WERI-Rb-1 (cell line): ENCODE measurements at regions not wholly inside any gene's neighbourhood (a gene's known extent, or its start where the extent isn't known, plus 50 kb on each side); places are given as distances from the start of the nearest gene placed in this dataset.
"Not testable (repeated sequence)": the region's sequence is repeated elsewhere in the genome, so short reads cannot be mapped to it uniquely, and the experiment has no call there.

Source experiments
- DNase-seq: peaks from one replicate; pipeline ENCODE4 v3.0.0-alpha.2; 2020
- H3K27ac ChIP-seq: fragments of 250-450 bp; sonication (Bioruptor Pico); 2 replicates; pipeline ENCODE4 v1.5.1; 2020; ENCODE audit warnings: mild to moderate bottlenecking, moderate library complexity
- H3K27me3 ChIP-seq: fragments of 250-450 bp; sonication (Bioruptor Pico); 2 replicates; pipeline ENCODE4 v1.5.1; 2021; ENCODE audit warnings: mild to moderate bottlenecking, low read depth, moderate library complexity; ENCODE audit not compliant: insufficient read depth, severe bottlenecking
- H3K36me3 ChIP-seq: fragments of 250-450 bp; sonication (Bioruptor Pico); 2 replicates; pipeline ENCODE4 v1.5.1; 2020; ENCODE audit warnings: mild to moderate bottlenecking, moderate library complexity
- H3K4me3 ChIP-seq: 2 replicates; pipeline ENCODE4 v1.5.1; 2011; ENCODE audit warnings: low read depth, mild to moderate bottlenecking, control low read depth, low read length
- H3K9me3 ChIP-seq: fragments of 250-450 bp; sonication (Bioruptor Pico); 2 replicates; pipeline ENCODE4 v1.5.1; 2021; ENCODE audit warnings: mild to moderate bottlenecking, moderate library complexity; ENCODE audit not compliant: severe bottlenecking
- TF ChIP-seq, protein P1 (sequence below): IDR thresholded peaks from 2 replicates; pipeline ENCODE4 v1.5.1; 2011; ENCODE audit warnings: low read depth, mild to moderate bottlenecking, control low read depth, inconsistent platforms, low read length

GRCh38 chr6:58003417-58004167 lies 686.2 kb downstream of the PRIM2 start:
- not testable (repeated sequence) for H3K36me3 ChIP-seq, H3K27ac ChIP-seq, H3K9me3 ChIP-seq, H3K4me3 ChIP-seq
- TF ChIP-seq, protein P1, sequence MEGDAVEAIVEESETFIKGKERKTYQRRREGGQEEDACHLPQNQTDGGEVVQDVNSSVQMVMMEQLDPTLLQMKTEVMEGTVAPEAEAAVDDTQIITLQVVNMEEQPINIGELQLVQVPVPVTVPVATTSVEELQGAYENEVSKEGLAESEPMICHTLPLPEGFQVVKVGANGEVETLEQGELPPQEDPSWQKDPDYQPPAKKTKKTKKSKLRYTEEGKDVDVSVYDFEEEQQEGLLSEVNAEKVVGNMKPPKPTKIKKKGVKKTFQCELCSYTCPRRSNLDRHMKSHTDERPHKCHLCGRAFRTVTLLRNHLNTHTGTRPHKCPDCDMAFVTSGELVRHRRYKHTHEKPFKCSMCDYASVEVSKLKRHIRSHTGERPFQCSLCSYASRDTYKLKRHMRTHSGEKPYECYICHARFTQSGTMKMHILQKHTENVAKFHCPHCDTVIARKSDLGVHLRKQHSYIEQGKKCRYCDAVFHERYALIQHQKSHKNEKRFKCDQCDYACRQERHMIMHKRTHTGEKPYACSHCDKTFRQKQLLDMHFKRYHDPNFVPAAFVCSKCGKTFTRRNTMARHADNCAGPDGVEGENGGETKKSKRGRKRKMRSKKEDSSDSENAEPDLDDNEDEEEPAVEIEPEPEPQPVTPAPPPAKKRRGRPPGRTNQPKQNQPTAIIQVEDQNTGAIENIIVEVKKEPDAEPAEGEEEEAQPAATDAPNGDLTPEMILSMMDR = peak; percentile 78
- H3K27me3 ChIP-seq = peaks cover 20% of the 10 kb centered on the region
- DNase-seq = peak; percentile 29

GRCh38 chr6:58007334-58008000 lies 690.0 kb downstream of the PRIM2 start:
- not testable (repeated sequence) for H3K4me3 ChIP-seq, DNase-seq, H3K27me3 ChIP-seq, H3K27ac ChIP-seq, H3K9me3 ChIP-seq, H3K36me3 ChIP-seq

DNA sequence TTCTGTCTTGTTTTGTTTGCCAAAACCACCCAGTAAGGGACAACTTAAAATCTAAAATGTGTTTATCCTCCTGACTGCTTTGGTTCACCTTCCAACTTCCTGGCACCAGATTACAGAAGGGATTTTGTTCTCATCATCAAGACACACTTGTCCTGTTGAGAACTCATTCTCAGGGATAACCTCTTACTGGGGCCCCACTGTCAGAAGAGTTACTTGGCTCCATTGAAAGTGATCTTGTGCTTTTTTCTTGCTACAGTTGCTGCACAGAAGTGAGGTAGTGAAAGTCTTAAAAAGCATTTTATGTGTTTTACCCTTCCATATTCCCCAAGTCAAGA lies 690.5 kb downstream of the PRIM2 start:
- H3K27me3 ChIP-seq, H3K4me3 ChIP-seq, H3K9me3 ChIP-seq, H3K27ac ChIP-seq, DNase-seq, H3K36me3 ChIP-seq: not testable (repeated sequence)

DNA sequence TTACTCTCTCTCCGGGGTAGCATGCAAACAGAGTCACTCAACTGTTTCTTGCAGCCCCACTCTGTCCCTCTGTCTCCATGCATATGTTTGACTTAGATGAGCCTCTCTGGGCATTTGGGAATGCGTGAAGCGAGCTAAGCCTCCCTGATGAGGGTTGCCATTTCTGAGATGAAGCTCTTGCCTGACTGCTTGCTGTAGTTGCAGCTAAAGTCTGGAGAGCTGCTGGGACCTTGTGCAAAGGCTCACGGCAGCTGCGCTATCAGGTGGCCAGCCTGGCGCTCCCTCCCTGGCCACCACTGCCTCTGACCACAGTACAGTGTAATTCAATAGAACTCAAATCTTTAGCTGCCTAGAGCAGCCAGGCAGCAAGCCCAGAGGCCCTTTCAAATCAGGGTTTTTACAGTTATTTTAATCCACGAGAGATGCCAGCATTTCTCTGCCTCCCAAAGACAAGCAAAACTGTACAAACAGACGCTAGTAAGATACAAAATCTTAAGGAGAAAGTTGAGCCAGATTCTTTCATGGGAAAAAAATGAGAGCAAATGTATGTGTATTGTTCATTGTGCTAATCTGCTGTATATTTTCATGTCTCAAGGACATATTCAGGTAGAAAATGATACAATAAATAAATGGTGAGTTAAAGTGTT lies 694.6 kb downstream of the PRIM2 start:
- not testable (repeated sequence) for H3K4me3 ChIP-seq, DNase-seq, H3K9me3 ChIP-seq, H3K27ac ChIP-seq, H3K36me3 ChIP-seq, H3K27me3 ChIP-seq

GRCh38 chr6:58016614-58017013 lies 699.2 kb downstream of the PRIM2 start:
- H3K36me3 ChIP-seq, H3K27ac ChIP-seq, H3K9me3 ChIP-seq, DNase-seq, H3K4me3 ChIP-seq: not testable (repeated sequence)
- peaks cover 17% of the 10 kb centered on the region for H3K27me3 ChIP-seq

DNA sequence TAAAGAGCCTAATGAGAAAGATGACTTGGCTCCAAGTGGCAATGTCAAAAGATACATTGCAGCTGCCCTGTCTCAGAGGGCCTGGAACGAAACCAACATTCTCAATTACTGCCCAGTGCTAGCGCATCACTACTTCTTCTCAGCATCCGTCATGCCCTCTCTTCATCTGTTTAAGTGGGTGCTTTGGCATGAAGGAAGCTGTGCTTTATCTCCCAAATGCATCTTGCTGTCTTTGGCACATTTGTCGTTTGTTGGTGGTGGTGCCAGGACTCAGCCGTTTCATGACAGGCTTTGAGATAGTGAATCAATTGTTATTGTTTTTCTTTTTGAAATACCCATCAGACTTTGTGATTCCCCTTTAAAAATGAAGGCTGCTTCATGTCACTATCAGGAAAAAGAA lies 710.8 kb downstream of the PRIM2 start:
- not testable (repeated sequence) for H3K4me3 ChIP-seq, DNase-seq, H3K36me3 ChIP-seq, H3K9me3 ChIP-seq, H3K27ac ChIP-seq
- peaks cover 14% of the 10 kb centered on the region for H3K27me3 ChIP-seq

- DNase-seq, H3K9me3 ChIP-seq, H3K4me3 ChIP-seq, H3K36me3 ChIP-seq, H3K27ac ChIP-seq: not testable (repeated sequence)
- peaks cover 20% of the 10 kb centered on the region for H3K27me3 ChIP-seq
Measured at GRCh38 chr6:58038213-58038612, 720.8 kb downstream of the PRIM2 start.

DNA sequence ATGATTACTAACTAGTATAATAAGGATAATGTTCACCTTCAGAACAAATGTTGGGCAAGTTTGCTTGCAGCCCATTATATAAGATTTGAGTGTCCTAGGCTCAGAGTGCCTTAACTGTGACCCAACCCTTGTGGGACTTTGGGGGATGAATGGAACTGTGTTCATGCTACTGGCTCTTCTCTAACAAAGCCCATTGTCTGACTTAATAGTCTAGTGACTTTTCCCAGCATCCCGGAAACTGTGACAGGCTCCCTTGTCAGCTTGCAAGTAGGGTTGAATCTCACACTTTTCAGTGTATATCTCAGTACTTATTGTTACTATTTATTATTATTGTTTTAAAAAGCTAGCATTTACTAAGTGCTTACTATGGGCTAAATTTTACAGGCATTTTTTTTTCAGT lies 729.2 kb downstream of the PRIM2 start:
- DNase-seq, H3K4me3 ChIP-seq, H3K27ac ChIP-seq, H3K36me3 ChIP-seq, H3K9me3 ChIP-seq: not testable (repeated sequence)
- H3K27me3 ChIP-seq = peaks cover 11% of the 10 kb centered on the region

DNA sequence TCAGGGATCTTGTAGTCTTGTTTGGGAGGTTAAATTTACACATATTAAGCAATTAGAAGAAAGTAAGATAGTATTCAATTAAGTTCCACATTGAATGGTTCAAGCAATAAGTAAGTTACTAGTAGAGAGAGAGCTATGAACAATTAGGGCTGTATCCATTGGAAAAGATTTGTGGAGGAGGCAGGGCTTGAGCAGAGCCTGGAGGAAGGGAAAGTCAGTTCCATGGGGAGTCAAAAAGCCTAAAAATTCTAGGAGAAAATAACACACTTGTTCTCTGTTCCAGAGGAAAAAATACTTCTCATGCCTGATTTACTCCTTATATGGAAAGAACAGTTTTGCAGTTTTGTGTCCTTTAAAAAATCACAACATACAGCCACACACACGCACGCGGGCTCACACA lies 730.0 kb downstream of the PRIM2 start:
- not testable (repeated sequence) for H3K27me3 ChIP-seq, H3K36me3 ChIP-seq, H3K4me3 ChIP-seq, DNase-seq, H3K27ac ChIP-seq, H3K9me3 ChIP-seq

- not testable (repeated sequence) for H3K27ac ChIP-seq, H3K9me3 ChIP-seq, H3K4me3 ChIP-seq, H3K36me3 ChIP-seq, DNase-seq, H3K27me3 ChIP-seq
- TF ChIP-seq, protein P1 = 0 out of 2 replicates have a peak, but pooled peaks have one; percentile 5
Measured at GRCh38 chr6:58047865-58048264, 730.4 kb downstream of the PRIM2 start.

- H3K27me3 ChIP-seq, H3K4me3 ChIP-seq, DNase-seq, H3K27ac ChIP-seq, H3K36me3 ChIP-seq, H3K9me3 ChIP-seq: not testable (repeated sequence)
Measured at GRCh38 chr6:58055465-58056176, 738.2 kb downstream of the PRIM2 start.

- not testable (repeated sequence) for DNase-seq, H3K27ac ChIP-seq
Measured at GRCh38 chr6:58059701-58060100, 742.3 kb downstream of the PRIM2 start.

More at GRCh38 chr6:58059701-58060100, 742.3 kb downstream of the PRIM2 start:
- not testable (repeated sequence) for H3K9me3 ChIP-seq, H3K27me3 ChIP-seq, H3K4me3 ChIP-seq, H3K36me3 ChIP-seq
